ENCODE measurements at regions not wholly inside any gene's neighbourhood (a gene's known extent, or its start where the extent isn't known, plus 50 kb on each side); places are given as distances from the start of the nearest gene placed in this dataset. TPM values are rescaled to one million over a fixed set of nuclear protein-coding genes. Genes with fewer than 3 reads are reported as not detected.

GRCh38 chr18:55013685-55014084 is 54.4 kb upstream of the CCDC68 start:
- H3K36me3 ChIP-seq = no peaks in the 10 kb centered on the region
- H3K27me3 ChIP-seq = no peaks in the 10 kb centered on the region
- no peak overlapping the region for H3K4me3 ChIP-seq
- TF ChIP-seq POLR2A (IDR thresholded peaks at IDR 0.05) = no peak
- TF ChIP-seq, protein P1, sequence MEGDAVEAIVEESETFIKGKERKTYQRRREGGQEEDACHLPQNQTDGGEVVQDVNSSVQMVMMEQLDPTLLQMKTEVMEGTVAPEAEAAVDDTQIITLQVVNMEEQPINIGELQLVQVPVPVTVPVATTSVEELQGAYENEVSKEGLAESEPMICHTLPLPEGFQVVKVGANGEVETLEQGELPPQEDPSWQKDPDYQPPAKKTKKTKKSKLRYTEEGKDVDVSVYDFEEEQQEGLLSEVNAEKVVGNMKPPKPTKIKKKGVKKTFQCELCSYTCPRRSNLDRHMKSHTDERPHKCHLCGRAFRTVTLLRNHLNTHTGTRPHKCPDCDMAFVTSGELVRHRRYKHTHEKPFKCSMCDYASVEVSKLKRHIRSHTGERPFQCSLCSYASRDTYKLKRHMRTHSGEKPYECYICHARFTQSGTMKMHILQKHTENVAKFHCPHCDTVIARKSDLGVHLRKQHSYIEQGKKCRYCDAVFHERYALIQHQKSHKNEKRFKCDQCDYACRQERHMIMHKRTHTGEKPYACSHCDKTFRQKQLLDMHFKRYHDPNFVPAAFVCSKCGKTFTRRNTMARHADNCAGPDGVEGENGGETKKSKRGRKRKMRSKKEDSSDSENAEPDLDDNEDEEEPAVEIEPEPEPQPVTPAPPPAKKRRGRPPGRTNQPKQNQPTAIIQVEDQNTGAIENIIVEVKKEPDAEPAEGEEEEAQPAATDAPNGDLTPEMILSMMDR (IDR thresholded peaks at IDR 0.05) = no peak
- TF ChIP-seq EP300 (IDR thresholded peaks at IDR 0.05) = no peak
- no peak for DNase-seq (ENCODE audit: low spot score in 2 of 2)
- H3K9me3 ChIP-seq = no peaks in the 10 kb centered on the region
- no peaks in the 10 kb centered on the region for H3K4me1 ChIP-seq
- H3K27ac ChIP-seq = no peak overlapping the region

DNA sequence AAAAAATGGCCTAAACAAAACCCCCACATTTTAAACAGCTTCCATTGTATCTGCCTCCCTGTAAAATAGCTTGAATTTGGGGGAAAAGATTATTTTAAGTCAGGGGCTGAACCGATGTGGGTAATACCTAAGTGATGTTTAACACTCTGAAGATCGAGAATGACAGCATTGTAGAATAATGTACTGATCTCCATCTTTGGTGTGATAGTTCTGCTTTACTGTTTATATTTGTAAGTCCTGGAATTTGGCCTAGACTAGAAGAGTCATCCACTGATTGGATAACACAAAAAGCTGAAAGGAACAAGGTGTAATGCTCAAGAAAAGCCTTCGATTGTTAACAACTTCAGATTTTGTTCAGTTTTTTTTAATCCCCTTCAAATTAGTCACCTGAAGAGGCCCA is 53.8 kb upstream of the CCDC68 start:
- Histone ChIP-seq H3K4me3 (no peak overlapping the region), H3K27ac (no peak overlapping the region), H3K9me3 (no peaks in the 10 kb centered on the region), H3K4me1 (no peaks in the 10 kb centered on the region), H3K36me3 (no peaks in the 10 kb centered on the region), H3K27me3 (no peaks in the 10 kb centered on the region)
- DNase-seq (ENCODE audit: low spot score in 2 of 2) = no peak
- WGBS, 2 donors = 94 to 95% methylated on average over 3 of the region's 3 CpGs
- TF ChIP-seq EP300 (IDR thresholded peaks at IDR 0.05) (no peak), POLR2A (IDR thresholded peaks at IDR 0.05) (no peak)
- TF ChIP-seq, protein P1 (IDR thresholded peaks at IDR 0.05) = no peak

DNA sequence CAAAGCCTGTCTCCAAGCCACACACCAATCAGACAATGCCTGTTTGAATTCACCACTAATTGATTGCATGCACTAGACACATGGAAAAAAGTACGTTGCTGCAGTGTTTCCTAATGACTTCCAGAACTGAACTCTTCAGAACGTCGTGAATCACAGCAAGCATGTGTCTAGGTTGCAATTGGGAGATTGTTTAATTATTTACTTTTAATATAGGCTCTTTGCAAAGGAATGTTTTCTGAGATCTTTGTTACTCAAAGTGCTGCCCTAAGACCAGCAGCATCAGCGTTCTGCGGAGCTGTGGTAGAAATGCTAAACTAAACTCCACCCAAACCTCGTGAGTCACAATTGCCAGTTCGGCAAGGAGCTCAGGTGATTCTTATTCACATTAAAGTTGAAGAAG is 52.7 kb upstream of the CCDC68 start:
- no peak for DNase-seq (ENCODE audit: low spot score in 2 of 2)
- Histone ChIP-seq H3K36me3 (no peaks in the 10 kb centered on the region), H3K4me3 (no peak overlapping the region), H3K27me3 (no peaks in the 10 kb centered on the region), H3K27ac (no peak overlapping the region), H3K4me1 (no peaks in the 10 kb centered on the region), H3K9me3 (no peaks in the 10 kb centered on the region)
- 56 to 64% methylated on average over 7 of the region's 7 CpGs for WGBS, 2 donors
- TF ChIP-seq POLR2A (IDR thresholded peaks at IDR 0.05) (no peak), EP300 (IDR thresholded peaks at IDR 0.05) (no peak)
- TF ChIP-seq, protein P1 (IDR thresholded peaks at IDR 0.05) = no peak

Small RNAs in the stretch of these regions (small RNA-seq; reads per million reads assigned to genes)
- gene RNA5SP459 = not detected
